ENCODE measurements at regions not wholly inside any gene's neighbourhood (a gene's known extent, or its start where the extent isn't known, plus 50 kb on each side); places are given as distances from the start of the nearest gene placed in this dataset.

DNA sequence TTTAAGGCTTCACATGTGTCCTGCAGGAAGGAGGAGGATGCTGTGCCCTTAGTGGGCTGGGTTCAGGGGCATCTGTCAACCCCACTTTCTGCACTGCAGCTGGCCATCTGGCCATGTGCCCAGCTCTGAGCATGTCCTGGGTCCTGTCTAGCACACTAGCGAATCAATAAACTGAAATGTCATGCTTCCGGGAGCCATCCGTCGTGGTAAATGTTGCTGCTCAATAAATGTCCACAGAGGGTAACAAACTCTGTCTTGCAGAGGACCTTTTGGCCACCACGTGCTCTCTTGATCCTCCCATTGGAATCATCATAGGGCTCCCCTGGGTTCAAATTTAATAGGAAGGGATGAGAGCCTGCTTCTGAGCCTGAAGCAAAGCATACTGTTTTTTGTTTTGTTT is 168.6 kb upstream of the PIRT start:
- TF ChIP-seq POLR2A (IDR thresholded peaks at IDR 0.05) (no peak), CTCF (IDR thresholded peaks at IDR 0.05) (no peak)

All from thyroid gland (tissue), 4 donors.